ENCODE measurements at regions not wholly inside any gene's neighbourhood (a gene's known extent, or its start where the extent isn't known, plus 50 kb on each side); places are given as distances from the start of the nearest gene placed in this dataset.

DNA sequence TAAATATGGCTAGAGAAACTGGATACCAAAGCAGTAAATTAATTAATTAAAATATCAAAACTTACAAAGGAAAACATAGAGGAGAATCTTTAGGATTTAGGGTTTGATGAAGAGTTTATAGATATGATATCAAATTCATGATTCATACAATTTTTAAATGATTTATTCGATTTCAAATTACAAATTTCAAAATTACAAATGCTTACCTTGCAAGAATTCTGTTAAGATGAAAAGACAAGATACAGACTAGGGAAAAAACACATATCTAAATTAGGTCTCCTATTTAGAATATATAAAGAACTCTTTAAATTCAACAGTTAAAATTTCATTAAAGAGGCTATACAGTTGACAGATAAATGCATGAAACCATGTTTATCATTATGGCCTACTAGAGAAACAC, 930.7 kb downstream of the ZPLD1 start:
- DNase-seq (ENCODE audit: low read depth), result no peak

DNA sequence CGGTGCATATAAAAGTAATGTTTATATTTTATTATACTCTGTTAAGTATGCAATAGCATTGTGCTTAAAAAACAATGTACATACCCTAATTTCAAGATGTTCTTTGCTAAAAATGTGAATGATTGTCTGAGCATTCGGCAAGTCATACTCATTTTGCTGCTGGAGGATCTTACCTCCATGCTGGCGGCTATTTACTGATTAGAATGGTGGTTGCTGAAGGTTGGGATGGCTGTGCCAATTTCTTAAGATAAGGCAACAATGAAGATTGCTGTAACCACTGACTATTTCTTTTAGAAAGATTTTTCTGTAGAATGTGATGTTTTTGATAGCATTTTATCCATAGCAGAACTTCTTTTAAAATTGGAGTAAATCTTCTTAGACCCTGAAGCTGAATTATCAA, 932.7 kb downstream of the ZPLD1 start:
- no peak for DNase-seq (ENCODE audit: low read depth)

DNA sequence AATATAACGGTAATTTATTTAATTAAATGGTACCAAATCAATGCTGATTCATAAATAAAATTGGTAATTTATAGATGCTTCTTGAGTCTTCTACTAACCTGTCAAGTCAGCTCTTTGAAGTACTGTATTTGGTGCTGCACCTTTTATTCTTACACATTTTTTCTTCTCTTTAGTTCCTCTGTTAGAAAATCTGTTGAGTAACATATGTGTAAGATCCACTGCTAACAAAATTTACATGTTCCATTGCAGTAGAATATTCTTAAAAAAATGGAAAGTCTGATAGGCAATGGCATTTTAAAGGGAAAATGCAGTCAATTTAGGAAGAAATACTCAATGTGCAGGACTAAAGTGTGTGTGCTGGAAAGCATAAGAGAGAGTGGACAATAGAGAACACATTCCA, 936.6 kb downstream of the ZPLD1 start:
- DNase-seq (ENCODE audit: low read depth), result no peak

DNA sequence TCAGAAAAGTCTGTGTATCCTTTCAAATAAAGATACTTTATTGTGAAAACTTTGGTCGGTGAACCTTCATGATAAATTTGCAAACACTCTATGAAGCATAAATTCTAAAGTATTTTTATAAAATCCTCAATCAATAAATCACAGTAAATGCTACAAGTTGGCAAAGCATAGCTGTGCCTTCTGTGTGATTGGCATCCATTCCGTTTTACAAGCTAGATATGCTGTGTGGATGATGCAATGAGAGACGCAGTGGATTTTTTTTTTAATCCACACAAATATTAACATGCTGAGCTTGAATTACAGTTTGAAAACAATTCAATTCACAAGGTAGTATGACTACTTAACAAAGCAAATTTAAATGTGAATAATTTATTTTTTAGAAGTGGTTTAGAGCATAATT, 937.2 kb downstream of the ZPLD1 start:
- DNase-seq (ENCODE audit: low read depth), result no peak

DNA sequence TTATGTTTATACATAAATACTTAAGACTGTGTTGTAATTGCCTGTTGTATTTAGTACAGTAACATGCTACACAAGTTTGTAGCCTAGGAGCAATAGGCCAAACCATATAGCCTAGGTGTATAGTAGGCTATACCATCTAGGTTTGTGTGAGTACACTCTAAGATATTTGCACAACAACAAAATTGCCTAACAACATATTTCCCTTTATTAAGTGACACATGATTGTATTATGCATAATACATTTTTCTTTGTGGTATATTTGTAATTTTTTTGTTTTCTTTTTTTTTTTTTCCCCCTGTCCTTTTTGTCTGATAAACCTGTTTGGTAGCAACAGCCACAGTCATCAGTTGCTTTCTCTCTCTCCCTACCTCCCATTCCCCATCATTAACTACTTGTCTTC, 945.6 kb downstream of the ZPLD1 start:
- DNase-seq (ENCODE audit: low read depth), result no peak

DNA sequence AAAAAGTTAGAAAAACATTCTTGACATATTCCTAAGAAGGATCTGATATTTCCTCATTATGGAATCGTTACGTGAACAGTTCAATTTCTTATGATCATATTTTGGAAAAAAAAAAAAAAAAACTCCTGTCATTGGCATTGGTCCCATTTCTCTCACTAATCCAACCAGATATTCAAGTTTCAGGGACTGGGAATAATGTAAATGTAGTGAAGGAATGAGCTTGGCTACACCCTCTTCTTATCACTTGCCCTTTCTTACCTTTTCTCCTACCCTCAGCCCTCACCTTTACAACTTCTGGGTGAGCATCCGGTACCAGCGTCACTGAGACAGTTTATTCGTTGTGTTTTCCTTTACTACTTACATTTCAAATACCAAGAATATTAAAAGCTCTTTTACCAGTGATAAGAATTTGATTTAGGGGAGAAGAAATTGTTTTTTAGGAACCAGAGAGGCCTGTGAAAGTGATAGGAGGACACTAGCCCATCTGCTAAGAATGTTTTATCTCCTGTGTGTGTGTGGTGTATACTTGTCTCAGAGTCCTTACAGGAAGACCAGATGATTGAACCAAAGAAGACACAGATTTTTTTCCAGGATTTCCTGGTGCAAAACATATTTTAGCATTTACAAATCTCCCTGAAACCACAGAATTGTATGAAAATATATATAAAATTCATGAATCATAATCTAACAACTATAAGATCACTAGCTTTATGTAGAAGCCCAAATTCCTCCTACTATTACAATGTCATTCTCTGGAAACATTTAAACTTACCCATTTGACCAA, 946.7 kb downstream of the ZPLD1 start:
- no peak for DNase-seq (ENCODE audit: low read depth)

DNA sequence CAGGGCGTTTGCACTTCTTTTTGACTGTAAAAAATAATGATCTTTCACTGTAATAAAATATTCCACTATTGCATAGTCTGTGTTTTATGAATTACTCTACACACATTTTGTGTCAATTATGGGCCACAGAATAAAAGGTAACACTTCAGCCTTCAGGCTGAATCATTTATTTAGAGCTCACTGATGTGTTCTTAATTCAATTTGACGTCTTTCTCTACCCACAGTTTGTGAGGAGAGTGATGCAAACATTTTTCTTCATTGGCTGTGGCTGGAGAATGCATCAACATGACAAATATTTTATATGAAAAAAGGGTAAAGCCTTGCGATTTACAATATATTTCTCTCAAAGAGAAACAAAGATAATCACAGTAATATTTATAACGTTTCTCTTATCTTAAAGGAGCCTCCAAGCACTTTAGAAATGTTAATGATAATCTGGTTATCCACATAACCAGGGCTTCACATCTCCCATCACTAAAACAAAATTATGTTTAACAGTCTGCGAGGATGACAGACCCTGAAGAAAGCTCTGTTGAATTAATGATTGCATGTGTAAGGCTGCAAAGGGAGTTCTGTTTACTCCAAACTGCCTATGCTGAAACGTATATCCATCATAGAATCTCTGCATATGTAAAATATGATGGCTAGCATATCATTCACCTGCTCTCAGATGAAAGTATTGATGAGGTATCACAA, 951.3 kb downstream of the ZPLD1 start:
- no peak for DNase-seq (ENCODE audit: low read depth)

DNA sequence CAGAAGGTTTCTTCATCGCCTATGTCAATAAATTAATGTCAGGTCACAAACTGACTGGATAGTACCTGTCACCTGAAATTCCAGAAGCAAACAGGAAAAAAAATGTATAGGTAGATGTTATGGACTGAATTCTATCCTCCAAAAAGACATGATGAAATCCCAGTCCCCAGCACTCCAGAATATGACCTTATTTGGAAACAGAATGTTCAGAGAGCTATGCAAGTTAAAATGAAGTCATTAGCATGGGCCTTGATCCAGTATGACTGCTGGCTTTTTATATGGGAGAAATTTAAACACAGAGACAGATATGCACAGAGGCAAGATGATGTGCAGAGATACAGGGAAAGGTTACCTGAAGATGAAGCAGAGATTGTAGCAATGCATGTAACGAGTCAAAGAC, 953.4 kb downstream of the ZPLD1 start:
- DNase-seq (ENCODE audit: low read depth), result no peak

DNA sequence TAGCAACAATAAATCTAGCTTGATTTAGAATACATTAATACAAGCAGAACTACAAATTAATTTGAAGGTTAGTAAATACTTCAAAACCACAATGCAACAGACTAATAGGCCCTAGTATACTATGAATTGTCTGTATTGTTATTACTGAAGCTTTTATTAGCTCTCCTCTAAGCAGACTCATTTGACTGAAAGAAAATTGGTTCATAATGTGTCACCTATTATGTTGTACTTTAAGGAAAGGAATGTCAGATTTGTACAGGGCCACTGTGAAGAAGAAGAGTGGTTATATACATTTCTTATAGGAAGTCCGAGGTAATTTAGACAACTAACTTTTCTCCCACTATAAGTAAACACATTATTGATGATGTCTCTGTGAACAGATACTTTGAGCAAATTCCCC, 954.5 kb downstream of the ZPLD1 start:
- no peak for DNase-seq (ENCODE audit: low read depth)

DNA sequence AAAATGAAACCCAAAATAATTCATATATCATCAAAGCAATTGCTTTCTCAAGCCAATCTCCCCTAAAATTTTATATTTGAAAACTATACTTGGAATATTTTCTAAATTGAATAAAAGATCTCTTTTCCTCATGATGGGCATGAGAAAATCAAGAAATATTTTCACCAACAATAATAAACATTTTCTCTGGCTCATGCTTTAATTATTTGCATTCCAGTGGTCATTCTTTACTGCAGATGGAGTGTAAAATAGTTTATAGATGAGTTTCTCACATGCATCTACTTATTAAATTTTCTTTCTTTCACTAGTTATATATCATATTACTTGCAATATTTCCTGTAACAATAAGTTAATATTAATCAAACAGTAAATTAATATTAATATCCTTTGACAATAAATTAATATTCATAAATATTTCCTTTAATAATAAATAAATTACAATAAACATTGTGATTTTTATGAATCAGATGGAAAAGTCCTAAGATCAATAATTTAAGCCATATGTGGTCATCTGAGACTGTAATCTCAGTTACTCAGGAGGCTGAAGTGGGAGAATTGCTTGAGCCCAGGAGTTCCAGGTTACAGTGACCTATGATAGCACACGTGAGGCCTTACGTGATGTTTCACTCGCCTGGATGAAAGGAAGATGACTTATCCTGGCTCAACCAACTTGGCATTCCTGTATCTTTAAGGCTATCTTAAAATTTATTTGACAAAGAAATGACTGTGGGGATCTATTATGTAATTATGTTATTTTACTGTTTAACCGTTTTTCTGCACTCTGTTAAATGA, 958.8 kb downstream of the ZPLD1 start:
- DNase-seq (ENCODE audit: low read depth), result no peak

DNA sequence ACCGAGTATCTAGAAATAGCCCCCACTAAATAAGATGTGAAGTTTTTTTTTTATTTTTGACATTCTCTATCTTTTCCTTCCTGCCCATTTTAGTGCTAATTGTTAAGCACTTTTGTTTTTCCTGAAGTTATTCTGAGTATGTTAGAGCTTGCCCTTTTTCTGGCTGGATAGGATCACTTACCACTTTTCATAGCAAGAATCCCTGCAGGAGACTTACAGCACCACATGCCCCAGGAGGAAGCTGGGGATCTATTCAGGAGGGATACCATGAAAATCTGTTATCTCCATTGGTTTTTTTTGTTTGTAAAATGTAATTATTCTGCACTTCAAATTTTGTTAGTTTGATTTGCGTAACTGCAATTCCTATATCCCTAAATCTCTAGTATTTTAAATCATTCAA, 968.4 kb downstream of the ZPLD1 start:
- no peak for DNase-seq (ENCODE audit: low read depth)

DNA sequence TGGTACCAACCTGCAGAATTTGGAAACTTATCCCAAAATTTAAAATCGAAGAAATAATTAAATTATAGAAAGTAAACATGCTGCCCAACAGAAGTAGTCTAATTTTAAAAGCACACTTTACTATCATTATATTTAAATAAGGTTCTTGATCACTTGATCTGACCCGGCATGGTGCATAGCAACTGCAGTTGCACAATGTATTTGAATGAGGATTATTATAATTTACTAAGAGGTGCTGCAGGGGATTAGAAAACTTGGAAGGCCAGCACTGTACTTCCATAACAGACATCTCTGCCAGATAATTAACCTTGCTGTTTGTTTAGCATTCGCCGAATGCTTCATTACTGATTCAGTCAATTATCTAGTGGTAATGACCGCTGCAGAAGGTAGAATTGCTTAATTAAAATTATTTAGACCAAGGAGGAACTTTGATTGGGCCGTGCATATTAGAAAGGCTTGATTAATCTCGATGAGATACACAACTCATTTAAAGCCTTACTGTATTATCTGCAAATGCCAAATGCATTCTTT, 971.6 kb downstream of the ZPLD1 start:
- no peak for DNase-seq (ENCODE audit: low read depth)

DNA sequence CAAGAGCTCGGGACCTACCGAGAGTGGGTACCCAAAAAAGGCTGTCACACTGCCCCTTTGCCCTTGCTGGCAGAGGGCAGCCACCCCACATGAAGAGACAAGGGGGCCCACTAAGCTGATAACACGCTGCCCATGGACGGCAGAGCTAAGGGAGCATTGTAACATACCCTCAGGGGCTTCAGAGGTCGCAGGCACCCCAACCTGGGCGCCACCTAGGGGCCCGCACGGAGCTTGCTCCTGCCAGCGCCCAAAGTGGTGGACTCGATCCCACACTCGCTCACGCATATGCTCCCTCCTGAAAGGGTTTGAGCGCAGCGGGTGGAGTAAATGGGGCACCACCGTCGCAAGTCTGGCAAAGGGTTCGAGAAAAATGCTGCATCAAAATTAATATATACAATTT, 975.4 kb downstream of the ZPLD1 start:
- no peak for DNase-seq (ENCODE audit: low read depth)

DNA sequence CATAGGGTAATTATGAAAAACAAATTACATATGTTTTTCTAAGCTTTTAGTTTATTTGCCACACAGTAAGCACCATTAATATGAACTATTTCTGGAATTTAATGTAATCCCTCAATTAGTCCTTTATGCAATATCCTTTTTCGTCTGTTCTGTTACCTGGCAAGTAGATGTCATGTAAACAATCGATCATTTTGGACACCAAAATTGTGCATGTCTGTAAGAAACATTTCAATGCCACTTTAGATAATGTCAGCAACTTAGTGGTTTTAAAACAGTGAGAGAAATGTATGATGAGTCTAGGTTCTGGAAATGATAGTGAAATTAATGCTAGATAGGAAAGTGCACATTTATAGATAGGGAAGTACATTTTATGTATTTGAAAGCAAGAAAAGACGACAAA, 986.6 kb downstream of the ZPLD1 start:
- no peak for DNase-seq (ENCODE audit: low read depth)

DNA sequence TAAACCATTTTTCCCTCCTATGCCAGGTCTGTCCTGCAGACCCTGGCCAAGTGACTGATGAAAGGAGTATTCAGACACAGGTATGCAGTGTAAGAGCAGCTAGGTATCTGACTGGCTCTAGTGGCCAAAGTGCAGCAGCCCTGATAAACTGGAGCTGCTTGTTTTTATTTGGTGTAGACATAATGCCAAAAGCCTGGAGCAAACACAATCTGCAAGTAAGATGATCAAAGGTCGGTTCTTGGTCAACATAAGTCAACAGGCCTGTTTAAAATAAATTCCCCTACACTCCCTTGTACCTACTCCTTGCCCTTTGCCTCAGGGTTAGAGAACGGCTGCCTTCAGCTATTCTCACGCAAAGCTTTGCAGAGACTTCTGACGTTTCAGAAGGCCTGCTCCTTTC, 1003.1 kb downstream of the ZPLD1 start:
- DNase-seq (ENCODE audit: low read depth), result no peak

DNA sequence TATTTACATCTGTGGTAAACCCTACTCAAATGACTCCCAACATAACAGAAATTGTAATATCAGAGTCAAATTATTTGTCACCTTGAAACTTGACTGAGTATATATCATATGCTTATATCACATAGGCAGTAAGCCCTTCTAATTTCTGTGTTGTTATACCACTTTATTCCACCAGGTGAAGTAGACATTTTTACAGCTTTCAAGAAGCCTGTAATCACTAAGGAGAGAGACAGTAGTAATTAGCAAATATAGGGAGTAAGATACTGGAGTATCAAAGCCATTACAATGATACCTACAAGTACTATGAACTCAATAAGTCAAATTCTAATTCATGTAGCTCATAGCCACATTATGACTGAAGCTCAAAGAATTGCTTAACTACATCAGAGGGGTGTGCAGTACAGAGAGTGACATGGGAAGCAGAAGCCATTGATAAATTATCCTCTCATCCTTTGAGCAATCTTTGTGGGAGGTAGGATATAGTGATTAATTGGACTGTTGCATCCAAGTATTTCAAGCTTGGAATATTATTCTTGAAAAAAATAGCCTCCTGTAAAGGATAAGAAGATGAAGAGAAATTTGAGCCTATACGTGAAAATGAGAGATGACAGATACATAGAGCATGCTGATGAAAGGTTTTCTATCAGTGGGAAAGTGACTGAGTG, 1005.9 kb downstream of the ZPLD1 start:
- no peak for DNase-seq (ENCODE audit: low read depth)

DNA sequence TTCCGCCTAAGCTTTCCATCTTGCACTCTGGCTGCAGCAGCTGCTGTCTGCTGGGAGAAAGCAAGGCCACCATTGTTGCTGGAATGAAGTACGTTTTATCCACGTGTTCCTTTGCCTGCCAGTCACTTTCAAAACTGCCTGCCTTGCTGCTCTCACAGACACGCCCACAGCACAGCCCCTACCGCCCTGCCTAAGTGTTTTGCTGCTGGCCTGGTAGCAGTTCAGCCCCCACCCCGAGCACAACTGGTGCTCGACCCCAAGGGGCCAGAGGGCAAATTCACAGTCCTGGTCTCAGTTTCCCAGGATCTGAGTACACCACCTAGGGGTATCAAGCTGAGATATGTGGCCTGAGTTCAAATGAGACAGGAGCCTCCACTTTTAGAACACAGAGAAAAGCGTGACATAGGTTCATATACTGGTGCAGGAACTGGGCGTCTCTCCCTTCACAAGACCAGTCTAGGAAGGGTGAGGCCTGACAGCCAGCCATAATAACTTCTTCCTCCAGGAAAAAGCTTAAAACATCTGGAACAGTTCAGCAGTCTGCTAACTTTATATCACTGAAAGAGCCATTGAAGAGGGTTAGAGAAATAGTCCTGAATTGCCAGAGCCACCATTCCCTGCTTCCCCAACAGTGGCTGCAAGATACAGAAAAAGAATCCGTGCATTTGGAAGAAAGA, 1012.3 kb downstream of the ZPLD1 start:
- DNase-seq (ENCODE audit: low read depth), result no peak

DNA sequence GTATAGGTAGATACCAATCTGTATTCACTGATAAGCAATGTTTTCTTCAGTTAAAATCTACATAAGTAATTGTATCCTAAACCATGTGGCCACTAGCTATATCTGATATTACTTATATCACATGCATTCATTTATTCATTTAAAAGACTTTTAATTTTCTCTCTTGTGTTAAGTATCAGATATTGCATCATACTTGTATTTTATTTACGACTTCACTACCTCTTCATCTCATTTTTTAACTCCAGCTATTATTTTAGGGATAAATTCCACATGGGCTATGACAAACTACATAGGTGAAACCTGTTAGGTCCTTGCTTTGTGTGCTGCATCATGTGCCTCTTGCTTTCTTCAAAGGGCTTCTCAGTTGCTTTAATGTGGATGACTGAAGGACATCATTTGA, 1018.3 kb downstream of the ZPLD1 start:
- no peak for DNase-seq (ENCODE audit: low read depth)

DNA sequence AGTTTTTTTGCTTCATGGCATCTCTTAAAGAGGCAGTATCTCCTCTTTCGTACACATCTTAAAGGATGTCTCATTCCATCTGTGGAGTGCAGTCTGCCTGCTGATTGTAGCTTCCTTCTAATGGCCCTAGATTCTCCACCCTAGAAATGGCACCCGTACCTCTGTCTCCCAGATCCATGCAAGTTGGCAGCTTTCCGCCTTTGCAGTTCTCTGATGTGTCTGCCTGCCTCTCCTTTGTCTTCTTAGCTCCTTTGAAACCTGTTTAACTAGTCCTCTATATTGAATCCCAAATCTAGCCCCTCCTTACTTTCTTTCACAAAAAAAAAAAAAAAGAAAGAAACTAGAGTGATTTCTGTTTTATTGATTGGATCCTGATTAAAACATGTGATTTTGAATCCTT, 1025.0 kb downstream of the ZPLD1 start:
- no peak for DNase-seq (ENCODE audit: low read depth)

DNA sequence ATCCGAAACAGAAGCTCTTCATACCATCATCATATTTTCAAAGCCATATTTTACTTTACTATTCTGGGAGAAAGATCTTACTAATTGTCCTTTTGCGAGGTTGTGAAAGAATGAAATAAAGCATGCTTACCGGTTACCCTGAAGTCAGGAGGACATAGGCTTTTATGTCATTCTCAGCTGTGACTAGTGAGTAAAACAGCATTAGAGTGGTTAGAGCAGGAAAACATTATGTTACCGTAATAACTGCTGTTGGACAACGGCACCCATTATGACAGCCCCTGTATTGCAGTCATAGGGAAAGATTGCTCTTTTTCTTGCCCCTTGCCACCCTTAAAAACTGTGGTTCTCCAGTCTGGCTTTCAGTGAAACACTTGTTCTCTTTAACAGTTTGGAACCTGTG, 1035.7 kb downstream of the ZPLD1 start:
- no peak for DNase-seq (ENCODE audit: low read depth)

DNA sequence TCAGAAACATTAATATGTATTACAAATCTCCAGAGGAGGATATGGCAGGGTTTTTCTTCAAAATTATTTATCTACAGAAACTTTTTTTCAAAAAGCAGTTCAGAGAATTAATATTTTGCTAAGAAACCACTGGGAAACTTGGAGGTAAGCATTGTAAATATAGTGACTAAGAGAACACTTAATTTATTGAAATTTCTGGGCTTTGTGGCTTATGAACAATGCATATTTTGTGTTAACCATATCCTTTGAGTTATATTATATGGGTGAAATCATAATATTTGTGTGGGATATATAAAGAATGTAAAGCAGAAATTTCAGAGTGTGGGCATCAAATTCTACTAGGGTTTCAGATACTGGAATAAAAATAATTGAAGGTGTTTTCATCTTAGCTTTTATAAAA, 1059.2 kb downstream of the ZPLD1 start:
- no peak for DNase-seq (ENCODE audit: low read depth)

DNA sequence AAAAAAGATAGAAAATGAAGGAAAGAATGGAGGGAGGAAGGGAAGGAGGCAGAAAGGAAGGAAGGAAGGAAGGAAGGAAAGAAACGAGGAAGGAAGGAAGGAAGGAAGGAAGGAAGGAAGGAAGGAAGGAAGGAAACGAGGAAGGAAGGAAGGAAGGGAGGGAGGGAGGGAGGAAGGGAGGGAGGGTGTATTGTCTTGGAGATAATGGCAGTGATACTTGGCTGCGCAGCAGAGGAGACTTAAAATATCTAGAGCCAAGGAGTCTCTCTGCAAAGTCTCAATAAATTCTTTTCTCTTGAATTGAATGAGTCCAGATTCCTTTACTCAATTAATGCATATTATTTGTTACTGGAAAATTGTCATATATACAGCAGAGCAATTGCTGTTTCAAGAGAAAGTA, 1059.7 kb downstream of the ZPLD1 start:
- no peak for DNase-seq (ENCODE audit: low read depth)

Data from stimulated activated CD8-positive, alpha-beta memory T cell treated with anti-CD3 and anti-CD28 coated beads, Interleukin-15, amount 100 ng/mL, for 1 hour (primary cell).